ENCODE measurements at regions not wholly inside any gene's neighbourhood (a gene's known extent, or its start where the extent isn't known, plus 50 kb on each side); places are given as distances from the start of the nearest gene placed in this dataset.

DNA sequence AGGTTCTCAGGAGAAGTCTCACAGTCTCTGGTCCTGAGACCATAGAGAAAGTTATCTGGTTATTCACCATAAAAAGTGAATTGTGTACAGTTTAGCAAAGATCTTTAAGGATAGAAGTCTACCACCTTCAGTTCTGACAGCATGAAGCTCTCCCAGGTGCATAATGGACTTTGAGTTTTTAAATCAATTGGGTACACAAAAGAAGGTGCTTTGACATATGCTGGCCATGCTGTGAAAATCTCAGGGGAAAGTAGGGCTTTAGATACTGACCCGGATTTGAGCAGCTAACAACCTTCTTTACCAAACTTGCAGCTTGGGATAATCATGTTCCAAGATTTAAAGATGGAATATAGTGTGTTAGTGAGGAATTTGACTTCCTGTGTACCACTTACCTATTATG lies 264.2 kb downstream of the ZSWIM6 start:
- DNase-seq (ENCODE audit: low read depth in 2 of 2) = no peak

DNA sequence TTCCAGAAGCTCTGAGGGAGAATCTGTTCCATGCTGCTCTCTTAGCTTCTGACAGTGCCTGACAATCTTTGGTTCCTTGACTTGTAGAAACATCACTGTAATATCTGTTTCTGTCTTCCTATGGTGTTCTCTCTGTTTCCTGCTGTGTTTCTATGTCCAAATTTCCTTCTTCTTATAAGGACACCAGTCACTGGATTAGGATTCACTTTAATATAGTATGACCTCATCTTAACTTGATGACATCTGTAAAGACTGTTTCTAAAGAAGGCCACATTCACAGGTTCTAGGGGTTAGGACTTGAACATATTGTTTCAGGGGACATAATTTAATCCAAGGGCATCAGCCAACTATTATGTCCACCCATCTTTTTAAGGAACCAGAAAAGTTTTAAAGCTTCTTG lies 265.6 kb downstream of the ZSWIM6 start:
- no peak for DNase-seq (ENCODE audit: low read depth in 2 of 2)

DNA sequence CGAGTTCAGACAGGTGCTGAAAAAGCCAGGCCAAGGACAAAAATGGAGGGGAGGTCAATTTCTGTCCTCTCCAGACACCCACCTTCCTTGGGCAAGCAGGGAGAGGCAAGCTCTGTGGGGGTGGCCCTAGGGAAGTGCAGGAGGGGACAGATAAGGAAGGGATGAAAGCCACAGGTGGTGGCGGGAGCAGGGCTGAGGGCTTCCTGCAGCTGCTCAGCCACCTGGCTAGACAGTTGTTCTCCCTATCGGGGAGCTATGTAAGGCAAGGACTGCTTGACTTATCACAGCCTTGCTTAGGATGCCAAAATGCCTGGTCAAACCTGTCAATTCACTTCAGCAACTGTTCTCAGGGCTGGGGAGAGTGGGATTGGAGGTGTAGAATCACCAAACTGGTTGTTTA lies 266.1 kb downstream of the ZSWIM6 start:
- DNase-seq (ENCODE audit: low read depth in 2 of 2) = no peak

DNA sequence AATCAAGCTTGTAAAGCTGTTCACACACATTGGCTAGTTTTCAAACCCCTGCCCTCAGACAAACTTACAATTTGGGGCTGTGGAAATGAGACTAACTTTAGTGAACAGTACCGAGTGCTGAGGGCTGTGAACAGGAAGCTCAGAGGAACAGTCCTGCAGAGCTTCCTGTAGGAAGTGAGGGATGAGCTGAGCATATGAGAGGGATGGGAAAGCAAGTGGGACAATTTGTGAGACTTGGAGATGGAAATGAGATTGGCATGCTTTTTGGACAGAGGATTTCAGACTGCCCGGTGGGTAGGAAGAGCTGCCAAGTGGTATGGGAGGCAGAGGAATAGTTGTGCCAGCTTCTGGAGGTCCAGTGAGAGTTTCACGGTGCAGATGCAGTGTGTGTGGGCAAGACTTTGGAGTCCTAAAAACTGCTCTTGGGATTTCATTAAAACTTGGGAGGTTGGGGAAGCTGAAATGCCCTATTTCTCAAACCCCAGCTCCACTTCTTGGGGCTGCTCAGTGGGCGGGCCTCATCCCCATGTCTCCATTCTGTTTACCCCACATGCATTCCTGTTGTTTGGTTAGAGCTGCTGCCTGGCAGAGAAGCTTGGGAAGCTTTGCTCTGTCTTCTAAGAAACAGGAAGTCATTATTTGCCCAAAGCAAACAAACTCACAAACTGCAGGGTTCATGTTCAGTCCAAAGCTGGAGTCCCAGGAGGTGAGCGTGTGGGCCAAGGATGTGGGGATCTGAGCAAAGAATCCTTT lies 267.5 kb downstream of the ZSWIM6 start:
- no peak for DNase-seq (ENCODE audit: low read depth in 2 of 2)

DNA sequence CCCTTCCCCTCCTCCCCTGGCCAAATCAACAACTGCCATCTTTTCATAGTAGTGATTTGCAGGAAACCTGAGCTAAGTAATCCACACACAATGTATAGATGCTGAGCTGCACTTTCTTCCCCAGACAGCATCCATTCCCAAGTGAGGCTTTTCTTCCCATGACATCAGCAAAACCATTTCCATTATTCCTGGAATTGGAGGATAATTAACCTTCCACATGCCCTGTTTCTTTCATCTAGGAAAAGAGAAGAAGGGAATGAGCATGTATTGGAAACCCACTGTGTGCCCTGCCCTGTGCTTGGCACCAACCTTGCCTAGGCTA lies 268.0 kb downstream of the ZSWIM6 start:
- DNase-seq (ENCODE audit: low read depth in 2 of 2) = no peak

DNA sequence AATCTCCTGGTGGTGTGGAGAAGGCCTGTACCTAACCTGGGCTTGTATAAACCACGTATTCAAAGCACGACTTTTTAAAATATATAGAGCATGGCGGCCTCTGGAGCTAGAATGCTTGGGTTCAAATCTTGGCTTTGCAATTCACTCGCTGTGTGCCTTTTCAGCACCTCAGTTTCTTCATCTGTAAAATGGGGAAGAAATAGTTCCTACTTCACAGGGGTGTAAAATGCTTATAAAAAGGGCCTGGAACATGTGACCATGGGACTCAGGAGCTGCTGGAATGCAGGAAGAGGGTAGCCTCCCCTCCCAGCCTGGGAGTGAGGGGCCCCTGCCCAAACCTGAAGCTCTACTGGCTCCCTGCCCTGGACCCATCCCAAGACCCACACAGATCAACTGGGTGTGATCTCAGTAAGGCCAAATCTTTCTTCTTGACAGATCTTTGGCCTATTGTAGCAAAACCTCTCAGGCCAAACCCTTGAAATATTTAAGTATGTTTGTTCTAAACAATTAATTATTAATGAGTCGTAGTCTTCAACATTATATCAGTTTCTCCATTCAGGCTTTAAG lies 269.0 kb downstream of the ZSWIM6 start:
- no peak for DNase-seq (ENCODE audit: low read depth in 2 of 2)

DNA sequence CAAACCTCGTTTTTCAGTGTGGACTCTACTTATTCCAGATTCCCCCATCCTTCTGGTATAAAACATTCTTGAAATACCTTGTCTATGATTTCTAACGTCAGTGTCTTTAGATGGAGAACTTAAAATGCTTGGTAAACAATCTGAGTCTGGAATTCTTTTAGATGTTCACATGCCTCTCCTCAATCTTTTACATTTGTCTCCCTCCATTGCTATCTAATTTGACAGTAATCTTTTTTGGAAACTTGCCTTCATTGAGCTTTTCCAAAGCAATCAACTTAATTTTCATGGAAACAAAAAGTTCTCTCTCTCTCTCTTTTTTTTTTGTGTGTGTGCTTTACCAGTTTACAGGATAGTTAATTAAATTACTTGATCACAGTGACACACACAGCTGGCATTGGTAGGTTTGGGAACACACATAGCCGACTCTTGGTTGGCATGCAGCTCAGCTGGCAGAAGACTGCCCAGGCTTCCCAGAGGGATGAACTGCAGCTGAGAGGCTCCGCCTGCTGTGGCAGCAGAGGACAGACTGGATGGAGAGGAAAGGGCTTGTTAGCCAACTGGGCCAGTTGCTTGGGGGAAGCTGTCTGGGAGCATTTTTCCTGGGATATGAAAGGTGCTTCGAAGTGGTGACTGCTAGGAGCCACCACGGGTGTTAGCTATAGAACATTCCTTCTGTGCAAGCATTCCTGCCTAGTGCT lies 271.3 kb downstream of the ZSWIM6 start:
- no peak for DNase-seq (ENCODE audit: low read depth in 2 of 2)

DNA sequence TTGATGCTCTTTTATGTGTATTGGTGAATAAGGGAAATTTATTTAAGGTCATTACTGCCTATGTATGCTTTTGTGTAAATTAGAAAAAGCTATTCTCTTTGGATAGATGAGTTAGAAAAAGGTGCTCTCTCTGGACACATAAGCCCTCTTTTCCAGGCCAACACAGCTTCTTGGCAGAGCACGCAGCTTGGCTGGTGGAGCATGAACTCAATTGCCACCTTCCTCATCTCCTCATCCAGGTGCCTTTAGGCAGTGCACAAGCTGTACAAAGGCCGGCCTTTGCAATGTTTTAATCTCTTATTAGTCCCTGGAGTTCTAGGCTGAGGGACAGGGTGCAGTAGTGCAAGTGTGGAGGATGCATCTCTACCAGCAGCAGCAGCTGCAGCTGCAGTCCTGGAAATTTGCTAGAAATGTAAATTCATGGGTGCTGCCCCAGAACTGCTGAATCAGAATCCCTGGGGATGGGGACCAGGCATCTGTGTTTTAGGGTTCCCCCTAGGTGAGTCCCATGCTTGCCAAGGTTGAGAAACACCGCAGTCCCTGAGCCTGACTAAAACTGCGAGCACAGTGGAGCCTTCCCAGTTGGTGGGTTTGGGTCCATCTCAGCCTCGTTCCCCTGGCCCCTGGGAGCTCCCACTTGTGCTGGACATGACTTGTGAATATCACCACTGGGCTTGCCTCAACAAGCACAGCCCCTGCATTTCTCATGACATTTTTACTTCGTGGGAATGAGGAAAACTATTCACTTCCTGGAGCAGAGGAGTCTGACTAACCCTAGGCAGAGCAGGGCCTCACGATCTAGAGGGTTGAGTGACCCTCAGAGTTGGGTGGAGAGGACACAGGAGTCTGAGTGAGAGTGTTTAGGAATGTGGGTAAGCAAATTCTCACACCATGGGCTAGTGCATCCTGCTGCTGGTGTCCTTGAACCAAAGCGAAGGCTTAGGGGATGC lies 272.3 kb downstream of the ZSWIM6 start:
- DNase-seq (ENCODE audit: low read depth in 2 of 2) = no peak

DNA sequence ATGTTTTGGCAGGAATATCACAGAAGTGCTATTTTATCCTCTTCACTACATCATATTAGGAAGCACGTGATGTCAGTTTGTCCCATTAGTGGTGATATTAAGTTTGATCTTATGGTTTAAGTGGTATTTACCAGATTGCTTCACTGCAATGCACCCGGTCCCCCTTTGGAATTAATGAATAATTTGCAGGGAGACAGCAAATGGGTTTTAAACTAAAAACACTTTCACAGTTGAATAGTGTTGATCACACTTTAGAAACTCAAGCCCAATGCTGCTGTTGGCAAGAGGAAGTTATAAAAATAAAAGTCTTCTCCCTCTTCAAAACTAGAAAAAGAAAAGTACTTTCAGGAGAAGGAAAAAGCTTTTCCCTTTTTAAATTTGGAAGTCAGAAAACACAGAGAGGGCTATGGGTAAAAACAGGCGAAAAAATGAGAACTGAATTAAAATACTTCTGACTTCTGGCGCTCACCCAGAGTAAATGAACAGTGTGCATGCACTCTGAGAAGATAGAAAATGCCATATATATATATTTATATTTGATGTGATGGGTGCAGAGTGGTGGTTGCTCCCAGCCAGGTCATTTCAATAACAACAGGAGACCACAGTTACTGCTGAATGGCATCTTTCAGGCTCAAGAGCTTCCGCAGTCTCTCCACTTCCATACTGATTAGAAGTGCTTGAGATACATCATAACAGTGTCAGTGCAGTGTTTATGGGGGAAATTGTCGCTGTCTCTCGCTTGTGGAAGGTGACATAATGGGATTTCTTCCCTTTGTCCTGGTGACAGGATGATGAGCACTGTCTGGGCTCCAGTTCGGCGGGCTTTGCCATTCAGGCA lies 278.0 kb downstream of the ZSWIM6 start:
- DNase-seq (ENCODE audit: low read depth in 2 of 2) = no peak

DNA sequence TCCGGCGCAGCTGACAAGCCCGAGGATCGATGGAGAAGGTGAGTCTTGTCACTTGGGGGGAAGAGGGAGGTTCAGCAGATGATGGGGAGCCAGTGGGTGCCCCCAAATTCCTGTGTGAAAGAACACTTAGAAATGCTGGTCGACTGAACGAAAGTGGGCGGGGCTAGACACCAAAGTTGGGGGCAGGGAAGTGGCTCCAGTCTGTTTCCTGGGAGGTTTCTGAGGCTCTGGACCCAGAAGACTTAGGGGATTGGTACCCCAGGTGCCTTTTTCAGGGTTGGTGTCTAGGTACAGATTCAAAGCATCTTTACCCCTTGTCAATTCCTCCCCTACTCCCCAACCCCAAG lies 278.6 kb downstream of the ZSWIM6 start:
- no peak for DNase-seq (ENCODE audit: low read depth in 2 of 2)

DNA sequence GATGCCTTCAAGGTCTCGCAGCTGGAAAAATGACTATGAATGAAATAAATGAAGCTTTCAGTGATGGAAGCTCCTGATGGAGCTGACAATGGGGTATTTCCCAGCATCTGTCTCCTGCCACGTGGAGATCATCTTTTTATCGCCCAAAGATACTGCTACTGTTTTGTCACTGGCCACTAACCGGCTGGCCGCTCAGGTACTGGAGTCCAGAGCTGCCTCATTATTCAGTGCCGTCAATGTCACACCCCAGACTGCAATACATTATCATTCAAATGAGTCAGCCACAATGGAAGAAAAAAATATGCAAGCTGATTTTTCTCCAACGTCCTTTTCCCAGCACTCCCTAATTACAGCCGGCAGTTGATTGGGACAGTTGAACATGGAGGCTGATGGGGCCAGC lies 280.4 kb downstream of the ZSWIM6 start:
- no peak for DNase-seq (ENCODE audit: low read depth in 2 of 2)

DNA sequence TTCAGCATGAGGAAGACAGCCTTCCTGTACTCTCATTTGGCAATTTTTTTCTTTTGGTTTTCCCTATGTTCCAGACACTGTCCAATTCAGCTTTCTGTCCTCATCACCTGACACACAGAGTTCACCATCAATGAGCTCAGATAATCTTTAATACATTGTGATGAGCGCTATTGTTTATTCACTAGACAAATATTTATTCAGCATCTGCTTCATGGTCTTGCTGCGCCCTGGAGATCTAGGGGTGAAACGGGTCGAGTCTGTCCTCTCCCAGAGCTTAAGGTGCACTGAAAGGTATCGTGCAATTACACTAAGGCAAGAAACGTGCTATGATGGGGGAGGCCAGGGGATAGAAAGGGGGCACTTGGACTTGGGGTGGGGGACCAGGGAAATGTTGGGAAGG lies 281.6 kb downstream of the ZSWIM6 start:
- no peak for DNase-seq (ENCODE audit: low read depth in 2 of 2)

DNA sequence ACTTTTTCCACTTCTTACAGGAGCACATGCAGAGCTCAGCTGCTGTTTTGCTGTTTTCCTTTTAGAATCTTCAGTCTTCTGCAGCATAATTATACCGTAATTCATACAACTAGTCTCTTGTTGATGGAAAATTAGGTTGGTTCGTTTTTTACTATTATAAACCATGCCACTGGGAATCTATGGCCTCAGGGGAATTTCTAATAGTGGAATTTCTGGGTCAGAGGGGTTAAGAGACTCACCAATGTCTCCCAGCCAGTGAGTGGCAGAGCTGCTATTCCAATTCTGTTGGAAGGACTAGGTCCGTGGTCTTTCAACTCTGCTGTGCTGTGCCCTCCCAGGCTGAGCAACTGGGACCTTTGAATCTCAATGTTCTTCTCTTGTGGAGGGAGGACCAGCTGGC lies 282.5 kb downstream of the ZSWIM6 start:
- no peak for DNase-seq (ENCODE audit: low read depth in 2 of 2)

DNA sequence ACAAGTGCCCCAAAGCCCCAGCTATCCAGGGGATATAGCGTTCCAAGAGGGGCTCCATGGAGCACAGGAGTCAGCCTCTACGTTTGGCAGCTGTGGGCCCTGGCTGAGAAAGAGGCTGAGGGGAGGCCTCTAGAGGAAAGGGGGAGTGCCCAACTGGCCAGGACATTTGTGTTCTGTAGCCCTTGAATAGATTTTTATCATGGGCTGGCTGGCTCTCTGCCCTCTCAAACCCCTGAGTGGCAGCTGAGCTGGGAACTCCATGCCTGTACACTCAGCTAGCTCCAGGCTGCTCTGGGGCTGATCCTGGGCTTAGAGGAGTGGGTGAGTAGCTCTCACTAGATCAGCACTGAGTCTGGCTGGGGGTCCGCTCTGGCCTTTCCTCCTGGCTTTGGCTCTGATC lies 285.0 kb downstream of the ZSWIM6 start:
- no peak for DNase-seq (ENCODE audit: low read depth in 2 of 2)

DNA sequence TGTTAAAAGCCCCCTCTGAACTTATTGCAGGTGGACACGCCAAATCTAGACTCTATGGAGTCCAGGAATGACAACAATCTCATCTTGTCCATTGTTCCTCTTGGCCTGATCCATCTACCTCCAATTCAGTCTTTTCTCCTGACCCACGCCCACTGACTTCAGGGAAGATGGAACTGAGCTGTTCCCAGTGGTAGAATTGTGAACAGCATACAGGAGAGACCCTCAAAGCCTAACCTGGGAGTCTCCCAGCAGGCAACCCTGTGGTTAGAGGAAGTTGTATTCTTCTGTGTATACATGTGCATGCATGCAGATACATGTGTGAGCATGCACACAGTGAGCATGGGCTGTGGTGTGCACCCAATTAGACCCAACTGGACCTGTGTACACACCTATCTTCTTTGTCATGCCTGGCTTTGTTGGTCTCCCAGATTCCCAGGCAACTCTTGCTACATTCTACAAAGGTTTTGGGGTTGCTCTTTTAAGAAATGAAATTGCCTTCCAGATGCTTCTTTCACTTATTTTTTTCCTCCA lies 286.0 kb downstream of the ZSWIM6 start:
- DNase-seq (ENCODE audit: low read depth in 2 of 2) = no peak

DNA sequence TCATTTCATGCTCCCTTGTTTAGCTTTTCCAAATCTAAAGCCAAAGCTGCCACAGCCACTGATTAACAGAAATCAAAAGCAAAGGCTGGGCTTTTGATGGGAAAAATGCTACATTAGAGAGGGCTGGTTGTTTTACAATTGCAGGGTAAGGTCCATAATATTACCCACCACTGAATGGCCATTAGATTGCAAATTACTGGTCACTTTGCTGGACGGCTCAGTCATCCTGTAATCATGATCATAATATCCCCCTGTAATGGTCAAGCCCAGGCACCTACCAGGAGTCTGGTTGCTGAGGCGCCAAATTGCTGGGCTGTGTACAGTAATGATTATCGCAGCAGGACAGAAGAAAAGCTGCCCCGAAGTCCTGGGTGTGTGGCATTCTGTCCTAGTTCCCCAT lies 286.5 kb downstream of the ZSWIM6 start:
- DNase-seq (ENCODE audit: low read depth in 2 of 2) = no peak

DNA sequence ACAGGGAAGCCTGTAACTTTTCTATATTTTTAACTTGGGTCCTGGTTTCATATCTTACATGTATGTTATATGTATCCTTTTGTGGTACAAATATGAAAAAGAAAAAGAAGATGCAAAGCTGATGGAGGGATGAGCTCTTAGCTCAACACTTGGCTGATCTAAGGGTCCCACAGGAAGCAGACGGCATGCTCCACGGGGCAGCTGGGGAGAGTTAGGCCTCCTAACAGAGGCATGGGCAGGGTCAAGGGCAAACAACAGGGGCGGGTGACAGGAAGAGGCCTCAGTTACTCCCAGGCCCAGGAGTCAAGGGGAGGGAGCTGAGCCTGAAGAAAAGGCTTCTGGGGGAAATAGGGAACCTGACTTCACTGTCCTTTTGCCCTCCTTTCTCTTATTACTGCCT lies 287.2 kb downstream of the ZSWIM6 start:
- no peak for DNase-seq (ENCODE audit: low read depth in 2 of 2)

DNA sequence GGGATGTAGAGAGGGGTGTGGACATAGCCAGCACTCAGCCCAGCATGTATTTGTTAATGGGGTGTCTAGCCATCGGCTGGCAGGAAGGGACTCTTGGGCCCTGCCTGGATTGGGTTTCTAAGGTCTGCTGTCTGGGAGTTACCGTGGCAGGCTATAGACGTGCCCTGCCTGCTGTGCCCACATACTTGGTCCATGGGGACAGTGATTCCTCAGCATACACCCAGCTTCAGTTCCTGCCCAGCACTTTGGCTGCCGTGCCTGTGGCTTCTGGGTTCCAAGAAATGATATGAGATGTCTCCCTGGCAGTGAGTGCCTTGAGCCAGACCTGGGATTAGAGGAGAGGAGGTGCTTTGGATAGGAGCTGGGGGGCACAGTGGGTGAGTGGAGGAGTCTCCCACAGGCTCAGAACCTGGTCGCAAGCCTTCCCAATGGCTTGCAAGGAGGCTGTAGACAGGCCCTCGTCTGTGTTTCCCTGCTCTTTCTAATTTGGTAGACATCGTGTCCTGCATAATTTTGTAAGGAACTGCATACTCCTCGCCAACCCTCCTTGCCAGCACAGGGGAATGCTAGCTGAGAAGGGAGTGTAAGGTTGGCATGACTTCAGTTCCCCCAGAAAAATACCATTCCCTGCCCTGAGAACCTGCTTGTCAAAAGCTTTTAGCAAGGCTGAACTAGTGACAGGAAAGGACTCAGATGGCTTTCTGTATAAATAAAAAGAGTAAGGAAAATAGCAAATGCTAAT lies 287.9 kb downstream of the ZSWIM6 start:
- DNase-seq (ENCODE audit: low read depth in 2 of 2) = no peak

DNA sequence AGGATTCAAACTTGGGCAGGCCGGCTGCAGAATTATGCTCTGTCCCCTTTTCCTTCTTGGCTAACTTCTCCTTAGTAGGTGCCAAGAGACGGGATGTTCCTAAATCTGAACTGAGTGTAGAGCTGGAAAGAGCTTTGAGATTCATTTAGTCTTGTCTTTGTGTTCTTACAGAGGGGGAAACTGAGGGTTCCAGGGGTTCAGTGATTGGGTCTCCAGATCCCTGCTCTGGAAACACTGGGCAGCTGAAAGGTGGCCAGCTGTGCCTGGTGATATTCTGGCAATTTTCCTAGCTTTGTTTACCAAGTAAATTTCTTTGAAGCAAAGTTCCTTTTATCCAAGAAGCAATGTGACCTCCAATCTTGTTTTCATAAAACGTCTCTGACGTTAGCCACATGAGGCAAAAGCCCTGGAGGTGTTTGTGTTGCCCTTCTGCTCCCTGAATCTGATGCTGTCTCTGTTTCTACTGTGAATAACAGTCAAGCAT lies 288.7 kb downstream of the ZSWIM6 start:
- DNase-seq (ENCODE audit: low read depth in 2 of 2) = no peak

DNA sequence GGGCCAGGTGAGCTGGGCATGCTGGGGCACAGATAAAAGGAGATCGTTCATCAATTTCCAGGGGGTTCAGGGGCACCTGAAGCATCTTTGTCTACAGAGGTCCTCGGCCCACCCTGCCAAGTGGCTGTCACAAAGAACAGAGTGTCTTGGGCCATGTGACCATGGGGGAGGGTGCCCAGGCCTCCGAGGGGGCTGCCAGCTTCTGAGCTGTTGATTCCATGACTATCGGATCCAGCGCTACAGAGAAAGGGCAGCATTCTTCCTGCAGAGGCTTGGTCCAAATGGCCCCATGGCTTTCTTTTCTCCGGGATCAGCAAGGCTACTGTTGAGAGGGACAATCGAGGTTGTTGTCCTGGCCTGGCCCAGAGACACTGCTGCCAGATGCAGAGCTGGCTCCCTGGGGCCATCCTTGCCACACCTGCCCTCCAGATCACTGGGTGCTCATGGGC lies 289.2 kb downstream of the ZSWIM6 start:
- no peak for DNase-seq (ENCODE audit: low read depth in 2 of 2)
